Stimulated activated CD8-positive, alpha-beta memory T cell treated with anti-CD3 and anti-CD28 coated beads, Interleukin-2, amount 100 ng/mL, for 48 hours (primary cell): ENCODE measurements at regions not wholly inside any gene's neighbourhood (a gene's known extent, or its start where the extent isn't known, plus 50 kb on each side); places are given as distances from the start of the nearest gene placed in this dataset.

Experiments
- DNase-seq, 2 donors: peaks; one replicate each; pipeline ENCODE4 v3.0.0-alpha.2; 2020; ENCODE audit warnings: low read depth in 2 of 2

DNA sequence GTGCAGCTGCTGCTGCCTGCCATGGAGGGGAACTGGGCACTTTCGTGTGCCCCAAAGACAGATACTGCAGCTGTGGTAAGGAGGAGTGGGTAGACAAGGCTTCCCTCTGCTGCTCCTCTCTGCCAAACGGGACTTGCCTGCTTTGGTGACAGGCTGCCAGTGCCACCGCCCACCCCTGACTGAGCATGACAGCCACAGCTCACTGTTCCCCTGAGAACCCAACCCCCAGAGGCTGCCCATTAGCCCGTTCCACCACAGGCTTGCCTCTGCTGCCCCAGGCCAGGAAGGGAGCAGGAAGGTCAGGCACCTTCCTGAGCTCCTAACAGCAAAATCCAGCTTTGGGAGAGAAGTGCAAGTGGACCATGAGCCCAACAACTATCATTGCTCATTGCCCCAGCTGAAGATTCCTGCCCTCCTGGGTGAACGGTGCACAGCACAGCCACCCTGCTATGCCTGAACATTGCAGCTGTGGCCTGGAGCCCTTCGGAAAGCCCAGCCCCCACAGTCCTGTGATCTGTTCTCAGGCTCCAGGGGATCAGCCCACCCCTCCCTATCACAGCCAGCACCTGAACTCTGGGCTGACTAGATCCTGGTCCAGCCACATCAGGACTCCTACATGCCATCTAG, 58.7 kb upstream of the ANTXRL start:
- DNase-seq = no peak

DNA sequence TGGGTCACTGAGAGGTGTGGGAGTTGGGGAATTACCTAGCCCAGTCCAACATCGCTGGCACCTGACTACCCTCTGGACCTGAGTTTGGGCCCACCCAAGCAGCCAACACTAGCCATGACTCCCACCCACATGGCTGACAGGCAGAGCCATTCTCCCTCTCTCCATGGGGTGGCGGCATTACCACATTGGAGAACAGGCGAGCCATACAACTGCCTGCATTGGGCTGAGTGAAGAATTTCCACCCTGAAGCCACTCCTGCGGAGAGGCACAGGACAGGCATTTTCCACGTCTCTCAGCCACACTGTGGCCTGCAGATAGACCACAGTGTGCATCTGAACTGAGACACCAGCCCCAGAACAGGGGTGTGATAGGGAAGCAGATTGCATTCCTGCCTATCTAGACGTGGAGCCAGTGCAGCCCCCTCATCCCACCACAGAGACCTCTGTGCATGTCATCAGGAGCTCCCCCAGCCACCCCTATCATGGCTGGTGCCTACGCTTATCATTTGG, 58.2 kb upstream of the ANTXRL start:
- DNase-seq = peak; percentile 47 to 49

DNA sequence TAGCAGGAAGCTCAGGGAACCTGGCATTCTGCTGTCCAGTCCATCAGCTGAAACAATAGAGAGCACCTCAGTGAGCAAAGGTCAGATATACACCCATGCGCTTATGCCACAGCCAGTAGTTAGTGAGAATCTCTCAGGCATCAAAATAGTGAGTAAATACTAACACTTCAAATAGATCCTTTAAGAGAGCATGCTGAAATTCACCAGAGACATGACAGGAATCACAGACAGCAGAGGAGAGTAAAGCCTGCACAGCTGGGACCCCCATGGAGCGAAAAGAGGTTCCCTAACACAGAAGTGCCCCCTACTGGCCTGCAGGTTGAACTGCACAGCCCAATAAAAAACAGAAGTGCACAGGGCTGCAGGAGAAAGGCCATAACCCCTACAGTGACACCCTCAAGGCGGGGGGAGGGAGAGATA, 57.6 kb upstream of the ANTXRL start:
- DNase-seq = no peak

DNA sequence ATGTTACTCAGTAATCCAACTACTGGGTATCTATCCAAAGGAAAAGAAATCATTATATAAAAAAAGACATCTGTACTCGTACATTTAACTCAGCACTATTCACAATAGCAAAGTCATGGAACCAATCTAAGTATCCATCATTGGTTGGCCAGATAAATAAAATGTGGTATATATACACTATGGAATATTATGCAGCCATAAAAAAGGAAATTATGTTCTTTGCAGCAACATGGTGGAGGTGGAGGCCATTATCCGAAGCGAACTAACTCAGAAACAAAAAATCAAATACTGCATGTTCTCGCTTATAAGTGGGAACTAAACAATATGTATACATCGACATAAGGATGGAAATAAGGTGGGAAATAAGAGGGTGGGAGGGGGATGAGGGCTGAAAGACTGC, 56.2 kb upstream of the ANTXRL start:
- no peak for DNase-seq

DNA sequence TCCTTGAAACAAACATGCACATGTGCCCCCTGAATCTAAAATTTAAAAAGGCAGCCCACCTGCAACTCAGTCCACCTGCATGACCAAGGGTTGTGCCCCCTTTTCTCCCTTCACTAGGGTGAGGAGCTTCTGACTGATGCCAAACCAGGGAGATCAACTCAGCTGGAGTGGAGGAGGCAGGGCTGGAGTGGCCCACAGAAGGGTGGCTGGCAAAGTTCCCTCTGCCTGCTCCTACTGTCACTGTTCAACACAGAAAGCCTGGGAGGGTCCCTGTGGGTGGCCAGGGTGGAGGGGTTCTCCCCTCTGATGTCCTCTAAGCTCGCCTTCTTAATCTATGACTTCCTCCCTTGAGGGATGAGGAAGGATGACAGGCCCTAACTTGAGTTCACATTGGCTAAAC, 55.7 kb upstream of the ANTXRL start:
- no peak for DNase-seq

DNA sequence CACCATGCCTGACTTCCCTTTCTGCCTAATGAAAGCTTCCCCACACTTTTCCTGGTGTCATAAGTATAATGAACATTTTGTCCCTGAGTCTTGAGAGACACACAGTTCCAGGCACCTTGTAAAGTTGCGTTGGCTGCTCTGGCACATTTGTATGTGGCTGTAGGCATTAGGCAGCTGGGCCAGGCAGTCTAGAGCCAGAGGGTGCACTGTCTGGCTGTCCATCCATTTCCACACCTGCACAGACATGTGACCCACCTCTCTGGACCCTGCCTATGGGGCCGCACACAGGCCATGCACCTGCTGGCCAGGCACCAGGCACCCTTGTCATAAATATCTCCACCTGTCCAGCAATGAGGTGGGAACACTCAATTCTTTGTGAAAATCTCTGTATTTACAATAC, 54.7 kb upstream of the ANTXRL start:
- no peak for DNase-seq

DNA sequence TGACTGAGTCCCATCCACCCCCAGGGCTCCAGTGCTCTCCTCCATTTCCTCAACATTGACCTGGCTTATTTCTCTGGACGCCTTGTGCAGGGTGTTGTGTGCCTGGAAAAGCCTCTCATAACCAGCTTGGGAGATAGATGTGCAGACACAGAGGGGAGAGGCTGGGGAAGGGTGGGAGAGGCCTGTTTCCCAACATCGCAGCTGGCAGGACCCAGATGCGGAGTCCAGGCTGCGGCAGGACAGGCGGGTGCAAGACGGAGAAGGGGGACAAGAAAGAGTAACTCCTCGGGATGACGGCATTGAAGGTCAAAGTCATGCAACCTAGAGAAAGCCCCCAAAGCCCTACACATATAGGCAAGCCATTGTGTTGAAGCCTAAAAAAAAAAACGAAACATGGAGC, 54.1 kb upstream of the ANTXRL start:
- DNase-seq = no peak

DNA sequence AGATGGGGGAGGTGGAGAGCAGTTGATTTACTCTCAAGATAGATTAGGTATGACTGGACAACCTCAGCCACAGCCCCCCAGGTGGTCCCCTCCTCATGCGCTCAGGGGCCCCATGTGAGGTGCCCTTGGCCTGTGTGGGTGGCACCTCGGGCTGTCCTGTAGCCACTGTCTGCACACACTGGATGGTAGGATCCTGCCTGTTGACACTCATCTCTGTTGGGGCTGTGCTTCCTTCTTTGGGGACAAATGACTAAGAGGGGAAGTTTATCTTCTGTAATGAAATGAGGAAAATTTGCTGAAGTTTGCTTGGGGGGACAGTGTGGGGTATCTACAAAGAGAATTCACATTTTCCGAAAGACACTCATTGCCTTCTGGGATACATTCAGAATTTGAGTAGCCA, 53.6 kb upstream of the ANTXRL start:
- DNase-seq = no peak

DNA sequence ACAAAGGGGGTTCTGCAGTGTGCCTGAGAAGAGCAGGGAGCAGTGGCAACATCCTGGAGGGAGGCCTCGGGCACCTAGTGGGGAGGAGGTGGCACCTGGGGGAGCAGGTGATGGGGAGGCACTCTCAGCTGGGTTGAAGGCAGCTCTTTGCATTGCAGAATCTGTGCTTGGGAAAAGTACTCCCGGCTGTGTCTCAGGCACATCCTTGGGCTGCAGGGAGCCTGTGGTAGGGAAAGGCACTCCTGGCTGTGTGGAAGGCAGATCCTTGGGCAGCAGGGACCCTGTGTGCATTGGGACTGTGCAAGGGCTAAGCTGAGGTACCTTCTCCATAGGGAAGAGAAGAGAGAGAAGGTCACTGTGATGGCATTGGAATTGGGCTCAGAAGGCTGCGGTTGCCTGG, 52.8 kb upstream of the ANTXRL start:
- DNase-seq = no peak

DNA sequence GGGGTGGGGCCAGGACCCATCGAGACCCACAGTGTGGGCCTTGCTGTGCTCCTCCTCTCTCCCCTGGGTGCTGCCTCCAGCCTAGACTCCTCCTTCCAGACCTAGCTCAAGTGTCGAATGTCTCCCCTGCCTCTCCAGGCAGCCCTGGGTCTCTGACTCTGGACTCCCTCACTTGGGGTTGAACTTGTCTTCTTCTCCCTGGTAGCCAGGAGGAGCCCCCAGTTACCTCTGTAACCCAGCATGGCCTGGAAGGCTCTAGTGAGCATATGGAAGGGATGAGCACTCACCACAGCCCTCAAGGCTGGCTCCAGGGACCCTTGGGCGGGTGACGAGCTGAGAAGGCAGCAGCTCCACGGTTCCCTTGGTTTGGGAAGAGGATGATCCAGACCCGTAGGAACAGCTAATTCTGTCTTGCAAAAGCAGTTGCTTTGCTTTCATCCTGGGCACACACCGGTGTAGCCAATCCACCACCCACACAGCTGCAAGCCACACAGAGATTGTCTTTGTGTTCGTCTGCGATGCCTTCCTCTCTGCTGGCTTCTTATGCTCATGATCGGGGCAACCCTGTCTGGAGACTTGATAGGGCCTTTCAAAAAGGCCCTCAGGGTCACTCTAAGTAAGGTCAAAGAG, 52.3 kb upstream of the ANTXRL start:
- DNase-seq = no peak

DNA sequence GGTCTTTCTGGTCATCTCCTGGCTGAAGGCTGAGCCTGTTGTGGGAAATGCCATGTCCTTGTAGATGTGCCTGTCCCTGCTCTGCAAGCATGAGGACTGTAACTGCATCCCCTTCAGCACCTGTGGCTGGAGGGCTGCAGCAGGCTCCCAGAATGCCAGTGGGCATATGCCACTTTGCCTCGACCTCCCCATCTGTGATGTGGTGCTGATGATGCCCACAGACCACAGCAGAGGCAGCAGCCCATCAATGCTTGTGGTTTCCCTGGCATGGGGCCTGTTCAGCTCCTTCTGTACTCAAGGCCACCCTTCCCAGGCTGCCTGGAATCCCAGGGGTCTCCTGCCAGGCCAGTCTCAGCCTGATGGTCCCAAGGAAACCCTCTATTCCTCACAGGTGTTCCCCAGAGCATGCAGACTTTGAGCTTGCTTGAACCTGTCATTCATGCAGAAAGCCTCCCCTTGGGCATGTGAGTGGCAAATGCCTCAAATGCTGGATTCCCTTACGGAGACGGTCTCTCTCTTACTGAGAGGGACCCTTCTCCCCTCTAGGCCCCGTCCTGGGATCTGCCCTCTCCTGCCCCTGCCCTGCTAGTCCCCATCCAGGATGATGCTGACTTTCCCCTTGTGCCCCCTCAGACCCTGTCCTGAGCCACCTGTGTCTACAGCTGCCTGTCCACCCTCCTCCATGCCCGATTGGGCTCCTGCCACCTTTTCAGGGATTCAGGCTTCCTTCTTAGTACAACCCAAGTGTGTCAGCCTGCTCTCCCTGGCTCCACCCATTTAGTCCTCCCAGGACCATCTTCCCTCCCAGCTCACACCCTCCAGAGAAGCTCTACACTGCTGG, 50.9 kb upstream of the ANTXRL start:
- no peak for DNase-seq

DNA sequence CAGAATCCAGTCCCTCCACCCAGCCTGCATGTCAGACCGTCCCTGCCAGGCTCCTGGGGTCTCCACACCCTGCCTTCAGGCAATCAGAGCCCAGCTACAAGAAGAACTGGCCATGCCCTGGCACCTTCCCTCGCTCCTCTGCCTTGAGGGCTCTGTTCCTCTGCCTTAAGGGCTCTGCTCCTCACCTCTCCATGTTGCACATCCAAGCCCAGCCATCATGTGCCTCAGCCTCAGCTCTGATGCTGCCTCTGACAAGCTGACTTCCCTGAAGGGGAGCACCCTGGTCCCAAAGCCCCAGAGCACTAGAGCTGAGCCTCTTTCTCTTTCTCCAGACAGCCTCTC, 50.3 kb upstream of the ANTXRL start:
- DNase-seq = no peak

DNA sequence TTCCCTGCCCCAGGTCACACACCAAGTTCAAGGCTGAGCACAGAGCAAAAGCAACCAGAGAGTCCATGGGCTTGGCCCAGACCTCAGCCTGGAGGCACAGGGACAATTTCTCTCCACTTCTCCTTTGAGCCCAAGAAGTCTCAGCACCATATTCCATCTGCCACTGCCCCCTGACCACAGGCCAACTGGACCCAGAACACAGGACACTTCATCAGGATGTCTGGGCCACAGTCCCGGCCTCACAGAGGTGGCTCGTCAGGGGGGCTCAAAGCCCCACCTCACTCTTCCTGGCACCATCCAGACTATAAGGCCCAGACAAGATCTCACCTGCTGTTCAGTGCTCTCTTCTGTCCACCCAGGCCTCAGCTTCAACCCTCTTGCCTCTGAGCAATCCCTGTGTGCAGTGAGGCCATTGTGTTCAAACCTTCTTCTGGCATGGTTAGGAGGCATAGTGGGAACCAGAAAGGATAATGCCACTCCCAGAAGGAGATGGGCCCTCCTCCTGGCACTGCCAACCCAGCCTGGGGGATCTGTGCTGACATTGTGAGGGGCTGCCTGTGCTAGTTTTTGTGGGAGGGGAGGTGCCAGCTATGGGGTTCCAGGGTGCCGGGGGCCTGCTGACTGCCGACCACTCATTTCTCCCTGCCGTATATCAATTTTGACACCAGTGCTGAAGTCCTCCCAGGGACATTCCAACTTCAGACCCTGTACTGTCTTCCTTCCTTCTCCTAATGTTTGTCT, 49.7 kb upstream of the ANTXRL start:
- no peak for DNase-seq
